ENCODE measurements at regions not wholly inside any gene's neighbourhood (a gene's known extent, or its start where the extent isn't known, plus 50 kb on each side); places are given as distances from the start of the nearest gene placed in this dataset.

GRCh38 chr20:22490287-22491193 is 93.8 kb downstream of the FOXA2 start:
- TF ChIP-seq POLR2A (IDR thresholded peaks at IDR 0.05) (no peak), CTCF (IDR thresholded peaks at IDR 0.05) (no peak)
